WTC11 (cell line): ENCODE measurements at regions not wholly inside any gene's neighbourhood (a gene's known extent, or its start where the extent isn't known, plus 50 kb on each side); places are given as distances from the start of the nearest gene placed in this dataset.

Experiments used
- ATAC-seq: fragments of 200-7000 bp; cut with Tn5 transposase; 2 replicates; pipeline ENCODE4 v1.10.0; 2021; ENCODE audit warnings: mild to moderate bottlenecking, moderate library complexity
- CTCF ChIA-PET: fragments of 300-600 bp; sonication (Branson Sonifier 250); formaldehyde crosslinking; loops from one replicate; lab custom pipeline; 2021; ENCODE audit warnings: antibody characterized with exemption; lab: Charles Lee
- POLR2A ChIA-PET: fragments of 350-600 bp; sonication (Branson Sonifier 250); formaldehyde crosslinking; loops from one replicate; lab custom pipeline; 2021; ENCODE audit warnings: antibody characterized with exemption; lab: Charles Lee
- DNase-seq: peaks from one replicate; pipeline ENCODE4 v3.0.0; 2021; ENCODE audit warnings: low spot score
- H3K27ac Mint-ChIP-seq: 2 replicates; pipeline ENCODE4 v1.8.0; 2021; ENCODE audit warnings: mixed read lengths
- H3K27me3 Mint-ChIP-seq: 2 replicates; pipeline ENCODE4 v1.8.0; 2021; ENCODE audit warnings: low read depth, mild to moderate bottlenecking, moderate library complexity, mixed read lengths
- H3K36me3 Mint-ChIP-seq: 2 replicates; pipeline ENCODE4 v1.8.0; 2021; ENCODE audit warnings: mixed read lengths
- H3K4me1 Mint-ChIP-seq: 2 replicates; pipeline ENCODE4 v1.8.0; 2022; ENCODE audit warnings: mixed read lengths
- H3K4me3 Mint-ChIP-seq: 2 replicates; pipeline ENCODE4 v1.8.0; 2021; ENCODE audit warnings: mild to moderate bottlenecking, moderate library complexity, mixed read lengths
- H3K9me3 Mint-ChIP-seq: 2 replicates; pipeline ENCODE4 v1.8.0; 2021; ENCODE audit warnings: mixed read lengths
- CBFB ChIP-seq: sonication (generic); formaldehyde crosslinking; IDR thresholded peaks from 2 replicates; pipeline ENCODE4 v1.8.1; 2022; ENCODE audit warnings: mild to moderate bottlenecking, low read depth, missing genetic modification reagents
- CTCF ChIP-seq: fragments of 200-600 bp; IDR thresholded peaks from 2 replicates; pipeline ENCODE4 v1.8.0; 2022; ENCODE audit warnings: antibody characterized with exemption
- E2F1 ChIP-seq: sonication (generic); formaldehyde crosslinking; IDR thresholded peaks from 2 replicates; pipeline ENCODE4 v1.8.0; 2022; ENCODE audit warnings: mild to moderate bottlenecking, missing genetic modification reagents
- E2F5 ChIP-seq: sonication (generic); formaldehyde crosslinking; IDR thresholded peaks from 2 replicates; pipeline ENCODE4 v1.8.1; 2022; ENCODE audit warnings: mild to moderate bottlenecking, moderate library complexity, missing genetic modification reagents
- ERG ChIP-seq: fragments of 250-450 bp; sonication (Bioruptor Pico); IDR thresholded peaks from 2 replicates; pipeline ENCODE4 v1.8.0; 2021; ENCODE audit warnings: mild to moderate bottlenecking
- ESRRA ChIP-seq: sonication (generic); formaldehyde crosslinking; IDR thresholded peaks from 2 replicates; pipeline ENCODE4 v1.8.1; 2022; ENCODE audit warnings: mild to moderate bottlenecking, missing genetic modification reagents, borderline replicate concordance
- FOXP4 ChIP-seq: sonication (generic); formaldehyde crosslinking; IDR thresholded peaks from 2 replicates; pipeline ENCODE4 v1.8.0; 2022; ENCODE audit warnings: mild to moderate bottlenecking, missing genetic modification reagents
- GRHL2 ChIP-seq: fragments of 250-450 bp; sonication (Bioruptor Pico); IDR thresholded peaks from 2 replicates; pipeline ENCODE4 v1.8.0; 2022; ENCODE audit warnings: mild to moderate bottlenecking, moderate library complexity; ENCODE audit not compliant: insufficient replicate concordance, severe bottlenecking
- MYBL2 ChIP-seq: sonication (generic); formaldehyde crosslinking; IDR thresholded peaks from 2 replicates; pipeline ENCODE4 v1.8.1; 2023; ENCODE audit warnings: mild to moderate bottlenecking, moderate library complexity, missing genetic modification reagents
- NR1H2 ChIP-seq: sonication (generic); formaldehyde crosslinking; IDR thresholded peaks from 2 replicates; pipeline ENCODE4 v1.9.0; 2021; ENCODE audit warnings: mild to moderate bottlenecking, moderate library complexity, missing genetic modification reagents
- NR3C1 ChIP-seq: sonication (generic); formaldehyde crosslinking; conservative IDR thresholded peaks from 2 replicates; pipeline ENCODE4 v1.8.1; 2023; ENCODE audit warnings: low read depth, mild to moderate bottlenecking, missing genetic modification reagents
- TCF7 ChIP-seq: sonication (generic); formaldehyde crosslinking; IDR thresholded peaks from 2 replicates; pipeline ENCODE4 v1.8.0; 2022; ENCODE audit warnings: mild to moderate bottlenecking, low read depth, missing genetic modification reagents, moderate library complexity
- TEAD1 ChIP-seq: sonication (generic); formaldehyde crosslinking; IDR thresholded peaks from 2 replicates; pipeline ENCODE4 v1.8.0; 2022; ENCODE audit warnings: mild to moderate bottlenecking, missing genetic modification reagents
- ZNF232 ChIP-seq: sonication (generic); formaldehyde crosslinking; IDR thresholded peaks from 2 replicates; pipeline ENCODE4 v1.8.0; 2022; ENCODE audit warnings: mild to moderate bottlenecking, missing genetic modification reagents
- ZNF425 ChIP-seq: fragments of 250-450 bp; sonication (Bioruptor Pico); conservative IDR thresholded peaks from 2 replicates; pipeline ENCODE4 v1.9.0; 2021; ENCODE audit warnings: mild to moderate bottlenecking
- TF ChIP-seq, protein P1 (sequence below): sonication (generic); formaldehyde crosslinking; IDR thresholded peaks from 2 replicates; pipeline ENCODE4 v1.8.0; 2023; ENCODE audit warnings: mild to moderate bottlenecking, missing genetic modification reagents
- TF ChIP-seq, protein P2 (sequence below): sonication (generic); formaldehyde crosslinking; IDR thresholded peaks from 2 replicates; pipeline ENCODE4 v1.8.1; 2023; ENCODE audit warnings: mild to moderate bottlenecking, missing genetic modification reagents
- TF ChIP-seq, protein P3 (sequence below): fragments of 250-450 bp; sonication (Bioruptor Pico); IDR thresholded peaks from 2 replicates; pipeline ENCODE4 v1.9.0; 2021; ENCODE audit warnings: mild to moderate bottlenecking

DNA sequence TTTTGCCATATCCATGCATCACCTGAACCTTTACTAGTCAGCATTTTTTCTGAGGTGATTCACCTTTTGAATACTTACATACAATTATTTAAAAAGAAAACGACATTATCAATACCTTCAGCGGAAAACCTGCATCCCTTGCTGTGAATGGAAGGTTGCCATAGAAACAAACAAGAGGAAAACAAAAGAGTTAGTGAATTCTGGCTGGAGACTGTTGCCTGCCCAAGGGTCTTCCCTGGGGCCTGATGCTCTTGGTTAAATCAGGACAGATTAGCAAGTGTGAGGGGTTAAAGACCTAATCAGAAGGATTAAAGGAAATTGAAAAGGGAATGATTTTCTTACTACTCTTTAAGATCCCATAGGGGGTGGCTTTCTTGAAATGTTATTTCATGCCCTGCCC, 96.0 kb upstream of the WSCD2 start (continued):
- TF ChIP-seq NR1H2 (CRISPR knock-in tag) (no peak), ERG (CRISPR knock-in tag) (no peak), ZNF232 (CRISPR knock-in tag) (no peak), CBFB (no peak), E2F1 (CRISPR knock-in tag) (no peak), GRHL2 (CRISPR knock-in tag) (no peak)
- TF ChIP-seq, protein P1, sequence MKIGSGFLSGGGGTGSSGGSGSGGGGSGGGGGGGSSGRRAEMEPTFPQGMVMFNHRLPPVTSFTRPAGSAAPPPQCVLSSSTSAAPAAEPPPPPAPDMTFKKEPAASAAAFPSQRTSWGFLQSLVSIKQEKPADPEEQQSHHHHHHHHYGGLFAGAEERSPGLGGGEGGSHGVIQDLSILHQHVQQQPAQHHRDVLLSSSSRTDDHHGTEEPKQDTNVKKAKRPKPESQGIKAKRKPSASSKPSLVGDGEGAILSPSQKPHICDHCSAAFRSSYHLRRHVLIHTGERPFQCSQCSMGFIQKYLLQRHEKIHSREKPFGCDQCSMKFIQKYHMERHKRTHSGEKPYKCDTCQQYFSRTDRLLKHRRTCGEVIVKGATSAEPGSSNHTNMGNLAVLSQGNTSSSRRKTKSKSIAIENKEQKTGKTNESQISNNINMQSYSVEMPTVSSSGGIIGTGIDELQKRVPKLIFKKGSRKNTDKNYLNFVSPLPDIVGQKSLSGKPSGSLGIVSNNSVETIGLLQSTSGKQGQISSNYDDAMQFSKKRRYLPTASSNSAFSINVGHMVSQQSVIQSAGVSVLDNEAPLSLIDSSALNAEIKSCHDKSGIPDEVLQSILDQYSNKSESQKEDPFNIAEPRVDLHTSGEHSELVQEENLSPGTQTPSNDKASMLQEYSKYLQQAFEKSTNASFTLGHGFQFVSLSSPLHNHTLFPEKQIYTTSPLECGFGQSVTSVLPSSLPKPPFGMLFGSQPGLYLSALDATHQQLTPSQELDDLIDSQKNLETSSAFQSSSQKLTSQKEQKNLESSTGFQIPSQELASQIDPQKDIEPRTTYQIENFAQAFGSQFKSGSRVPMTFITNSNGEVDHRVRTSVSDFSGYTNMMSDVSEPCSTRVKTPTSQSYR (CRISPR knock-in tag), result no peak
- TF ChIP-seq, protein P2, sequence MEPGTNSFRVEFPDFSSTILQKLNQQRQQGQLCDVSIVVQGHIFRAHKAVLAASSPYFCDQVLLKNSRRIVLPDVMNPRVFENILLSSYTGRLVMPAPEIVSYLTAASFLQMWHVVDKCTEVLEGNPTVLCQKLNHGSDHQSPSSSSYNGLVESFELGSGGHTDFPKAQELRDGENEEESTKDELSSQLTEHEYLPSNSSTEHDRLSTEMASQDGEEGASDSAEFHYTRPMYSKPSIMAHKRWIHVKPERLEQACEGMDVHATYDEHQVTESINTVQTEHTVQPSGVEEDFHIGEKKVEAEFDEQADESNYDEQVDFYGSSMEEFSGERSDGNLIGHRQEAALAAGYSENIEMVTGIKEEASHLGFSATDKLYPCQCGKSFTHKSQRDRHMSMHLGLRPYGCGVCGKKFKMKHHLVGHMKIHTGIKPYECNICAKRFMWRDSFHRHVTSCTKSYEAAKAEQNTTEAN (CRISPR knock-in tag), result no peak
- TF ChIP-seq, protein P3, sequence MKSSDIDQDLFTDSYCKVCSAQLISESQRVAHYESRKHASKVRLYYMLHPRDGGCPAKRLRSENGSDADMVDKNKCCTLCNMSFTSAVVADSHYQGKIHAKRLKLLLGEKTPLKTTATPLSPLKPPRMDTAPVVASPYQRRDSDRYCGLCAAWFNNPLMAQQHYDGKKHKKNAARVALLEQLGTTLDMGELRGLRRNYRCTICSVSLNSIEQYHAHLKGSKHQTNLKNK (CRISPR knock-in tag), result no peak

- no peak overlapping the region for H3K27ac Mint-ChIP-seq
- ATAC-seq, result no peak
- H3K4me3 Mint-ChIP-seq, result no peak overlapping the region
- no peaks in the 10 kb centered on the region for H3K9me3 Mint-ChIP-seq
- H3K4me1 Mint-ChIP-seq, result no peaks in the 10 kb centered on the region
- ChIA-PET CTCF (no interaction called here), POLR2A (interaction anchor here (0.7 kb wide), 1 partner anchor 1786 kb away, joined by 3 read pairs; no protein-coding TSS in a partner anchor)
- DNase-seq, result no peak
- H3K27me3 Mint-ChIP-seq, result peaks cover 46% of the 10 kb centered on the region
- H3K36me3 Mint-ChIP-seq, result no peaks in the 10 kb centered on the region
- TF ChIP-seq MYBL2 (no peak), TCF7 (no peak), ZNF425 (CRISPR knock-in tag) (no peak), ESRRA (no peak), NR3C1 (CRISPR knock-in tag) (no peak), TEAD1 (CRISPR knock-in tag) (no peak), E2F5 (CRISPR knock-in tag) (no peak), ZNF232 (CRISPR knock-in tag) (no peak), FOXP4 (CRISPR knock-in tag) (no peak), CTCF (no peak)
- TF ChIP-seq, protein P3 (CRISPR knock-in tag), result no peak
These were observed 93.7 kb upstream of the WSCD2 start for GRCh38 chr12:108035372-108035771.
